Activated CD4-positive, CD25-positive, alpha-beta regulatory T cell treated with anti-CD3 and anti-CD28 coated beads, Interleukin-2, amount 50 U/mL, for 72 hours (primary cell): ENCODE measurements at regions not wholly inside any gene's neighbourhood (a gene's known extent, or its start where the extent isn't known, plus 50 kb on each side); places are given as distances from the start of the nearest gene placed in this dataset.

Experiments used
- DNase-seq: peaks from one replicate; pipeline ENCODE4 v3.0.0; 2021

DNA sequence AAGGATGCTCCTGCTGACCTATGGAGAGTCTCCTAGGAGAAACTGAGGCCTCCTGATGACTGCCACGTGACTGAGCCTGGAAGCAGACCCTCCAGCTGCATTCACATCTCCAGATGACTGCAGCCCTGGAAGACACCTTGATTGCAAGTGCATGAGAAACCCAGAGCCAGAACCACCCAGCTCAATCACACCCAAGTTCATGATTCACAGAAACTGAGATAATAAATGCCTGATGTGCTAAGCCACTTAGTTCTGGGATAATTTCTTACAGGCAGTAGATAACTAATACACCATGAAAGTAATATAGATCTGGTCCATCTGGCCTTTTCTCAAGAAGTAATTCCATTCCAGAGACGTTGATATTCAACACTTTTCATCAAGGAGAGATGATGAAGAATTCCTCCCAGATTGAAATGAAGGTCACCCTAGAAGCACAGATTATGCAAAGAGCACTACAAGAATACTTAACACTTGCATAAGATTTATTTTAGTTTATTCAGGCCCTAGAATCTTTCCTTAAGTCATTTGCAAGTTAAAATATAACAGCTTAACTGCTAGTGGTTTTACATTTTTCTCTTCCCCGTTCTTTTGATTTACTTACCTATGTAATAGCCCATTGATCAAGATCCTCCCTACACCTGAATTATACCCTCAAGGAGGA lies 208.2 kb upstream of the INHBA start:
- no peak for DNase-seq

DNA sequence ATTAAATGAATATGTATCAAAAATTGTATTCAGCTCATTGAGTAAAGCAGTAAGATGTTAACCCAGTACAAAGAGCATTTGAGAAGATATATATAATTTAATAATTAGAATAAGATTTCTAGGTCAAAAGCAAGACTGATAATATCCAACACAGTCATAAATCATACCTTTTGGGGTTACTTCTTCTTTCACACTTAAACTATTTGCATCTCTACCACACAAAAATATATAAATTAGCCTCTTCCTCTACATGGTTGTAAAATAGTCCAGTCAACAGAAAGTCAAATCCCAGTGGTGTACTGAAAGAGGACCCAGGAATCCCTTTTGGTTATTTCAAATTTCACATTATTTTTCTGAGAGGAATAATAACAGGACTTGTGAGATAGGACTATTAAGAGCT lies 204.6 kb upstream of the INHBA start:
- DNase-seq, result no peak

DNA sequence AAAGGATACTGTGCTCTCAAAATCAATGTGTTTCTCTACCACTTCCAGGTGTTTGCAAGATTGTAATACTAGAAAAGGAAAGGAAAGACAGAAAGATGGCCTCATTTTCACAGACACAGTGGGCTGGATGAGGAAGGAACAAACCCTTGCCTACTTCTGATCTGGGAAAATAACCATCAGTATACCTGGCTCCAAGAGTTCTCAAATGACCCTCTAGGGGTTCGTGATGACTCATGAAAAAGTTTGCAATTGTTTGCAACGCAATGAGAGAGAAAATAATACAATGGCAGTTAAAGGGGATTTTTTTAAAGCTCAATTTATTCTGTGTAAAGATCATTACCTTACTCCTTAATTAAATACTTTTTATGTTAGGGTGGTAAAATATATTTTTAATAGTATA lies 197.6 kb upstream of the INHBA start:
- no peak for DNase-seq

- no peak for DNase-seq
Observed at GRCh38 chr7:41899823-41900433, 197.0 kb upstream of the INHBA start.

- DNase-seq, result no peak
Observed at GRCh38 chr7:41893656-41894055, 190.8 kb upstream of the INHBA start.

- no peak for DNase-seq
Observed at GRCh38 chr7:41892356-41893100, 189.6 kb upstream of the INHBA start.

- DNase-seq, result no peak
Observed at GRCh38 chr7:41891950-41892349, 189.1 kb upstream of the INHBA start.

DNA sequence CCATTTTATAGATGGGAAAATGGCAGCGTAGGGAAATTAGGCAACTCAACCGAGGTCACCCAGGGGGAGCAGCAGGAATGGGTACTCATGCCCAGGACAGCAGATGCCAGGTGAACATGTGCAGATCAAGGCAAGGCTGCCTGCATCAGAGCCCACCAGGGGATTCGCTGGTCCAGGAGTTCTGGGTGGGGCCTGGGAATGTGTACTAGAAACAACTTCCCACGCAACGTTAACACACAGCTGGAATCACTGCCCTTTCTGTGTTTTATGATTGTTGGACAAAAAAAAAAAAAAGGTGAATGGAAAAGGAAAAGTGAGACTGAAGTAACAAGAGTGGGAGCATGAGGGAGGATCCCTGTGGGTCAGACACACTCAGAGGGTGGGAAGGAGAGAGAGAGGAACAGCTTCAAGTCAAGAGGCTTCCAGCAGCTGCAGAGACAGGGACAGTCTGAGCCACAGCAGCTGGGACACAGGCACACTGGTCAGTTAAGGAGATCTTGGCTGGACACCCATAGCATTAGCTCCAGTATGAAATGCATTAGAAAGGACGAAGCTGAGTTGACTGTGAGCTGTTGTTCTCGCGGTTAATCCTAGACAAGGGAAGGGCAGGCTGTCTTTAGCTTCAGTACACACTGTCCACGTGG lies 187.9 kb upstream of the INHBA start:
- no peak for DNase-seq

DNA sequence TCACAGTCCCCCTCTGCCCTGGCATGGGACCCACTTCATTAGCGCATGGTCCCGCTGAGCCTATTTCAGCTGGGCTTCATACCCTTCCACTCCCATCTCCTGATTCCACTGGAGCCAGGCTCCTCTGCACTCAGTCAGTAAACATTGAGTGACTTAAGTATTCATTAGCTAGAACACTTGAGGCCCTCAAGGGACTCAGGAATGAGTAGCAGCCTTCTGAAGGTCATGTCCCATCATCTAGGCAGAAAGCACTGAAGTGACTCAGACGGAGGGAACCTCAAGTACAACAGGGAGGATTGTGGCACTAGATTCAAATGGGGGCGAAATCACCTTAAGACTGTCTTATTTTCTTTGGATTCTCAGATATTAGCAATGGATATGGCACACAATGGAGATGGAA lies 186.6 kb upstream of the INHBA start:
- DNase-seq, result no peak

DNA sequence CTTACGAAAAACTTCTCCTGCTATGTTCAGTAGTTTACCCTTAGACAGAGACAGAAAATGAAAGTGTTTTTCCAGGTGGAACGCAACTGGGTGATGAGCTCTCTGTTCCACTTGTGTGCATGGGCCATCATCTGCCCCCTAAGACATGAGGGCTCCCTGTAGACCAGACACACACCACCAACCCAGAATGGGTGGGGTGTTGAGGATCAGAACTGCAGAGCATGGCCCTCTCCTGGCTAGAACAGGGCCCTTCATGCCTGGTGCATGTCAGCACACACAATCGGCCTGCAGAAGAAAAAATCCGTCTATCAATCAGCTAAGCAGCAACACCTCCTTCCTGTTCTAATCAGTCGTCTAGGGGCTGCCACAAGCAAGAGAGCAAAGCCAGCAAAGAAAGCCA lies 186.2 kb upstream of the INHBA start:
- no peak for DNase-seq

- DNase-seq, result no peak
Observed at GRCh38 chr7:41887416-41887815, 184.5 kb upstream of the INHBA start.

DNA sequence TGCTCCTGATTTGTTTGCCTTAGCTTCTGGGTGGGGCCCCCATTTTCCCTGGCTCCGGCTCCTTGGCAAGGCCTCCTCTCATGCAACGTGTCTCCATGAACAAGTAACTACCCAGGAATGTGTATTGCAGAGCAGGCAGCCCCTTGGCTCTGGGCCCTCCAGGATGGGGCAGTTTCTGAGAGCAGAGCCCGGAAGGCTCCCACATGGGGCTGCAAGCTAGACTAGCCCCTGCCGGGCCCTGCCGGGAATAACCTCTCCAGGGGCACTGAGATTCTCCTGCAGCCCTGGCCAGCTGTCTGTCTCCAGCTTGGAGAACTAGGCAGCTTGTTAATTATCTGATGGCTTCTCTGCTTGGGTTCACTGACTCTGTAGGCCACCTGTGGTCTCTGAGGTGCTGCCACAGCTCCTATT lies 184.0 kb upstream of the INHBA start:
- no peak for DNase-seq

GRCh38 chr7:41886262-41886900 lies 183.5 kb upstream of the INHBA start:
- no peak for DNase-seq

DNA sequence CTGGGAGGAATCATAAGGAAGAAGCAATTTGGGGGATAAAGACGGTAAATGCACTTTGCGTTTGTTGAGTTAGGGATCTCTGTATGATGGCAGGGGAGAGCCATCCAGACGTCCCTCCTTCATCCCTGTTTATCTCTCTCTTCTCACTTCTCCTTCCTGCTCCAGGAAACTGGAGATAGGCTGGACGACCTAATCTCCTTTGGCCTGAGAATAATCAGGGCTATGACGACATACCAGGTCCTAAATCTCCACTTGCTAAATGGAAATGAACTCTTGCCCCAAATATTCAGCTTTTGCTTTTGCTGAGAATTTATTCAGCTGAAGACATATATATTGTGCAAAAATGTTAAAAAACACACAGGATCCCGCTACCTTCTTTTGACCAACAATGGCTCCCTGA lies 182.9 kb upstream of the INHBA start:
- DNase-seq, result no peak

GRCh38 chr7:41885078-41885477 lies 182.2 kb upstream of the INHBA start:
- no peak for DNase-seq

- no peak for DNase-seq
Observed at GRCh38 chr7:41882745-41883420, 180.0 kb upstream of the INHBA start.

GRCh38 chr7:41882256-41882655 lies 179.4 kb upstream of the INHBA start:
- DNase-seq, result no peak

DNA sequence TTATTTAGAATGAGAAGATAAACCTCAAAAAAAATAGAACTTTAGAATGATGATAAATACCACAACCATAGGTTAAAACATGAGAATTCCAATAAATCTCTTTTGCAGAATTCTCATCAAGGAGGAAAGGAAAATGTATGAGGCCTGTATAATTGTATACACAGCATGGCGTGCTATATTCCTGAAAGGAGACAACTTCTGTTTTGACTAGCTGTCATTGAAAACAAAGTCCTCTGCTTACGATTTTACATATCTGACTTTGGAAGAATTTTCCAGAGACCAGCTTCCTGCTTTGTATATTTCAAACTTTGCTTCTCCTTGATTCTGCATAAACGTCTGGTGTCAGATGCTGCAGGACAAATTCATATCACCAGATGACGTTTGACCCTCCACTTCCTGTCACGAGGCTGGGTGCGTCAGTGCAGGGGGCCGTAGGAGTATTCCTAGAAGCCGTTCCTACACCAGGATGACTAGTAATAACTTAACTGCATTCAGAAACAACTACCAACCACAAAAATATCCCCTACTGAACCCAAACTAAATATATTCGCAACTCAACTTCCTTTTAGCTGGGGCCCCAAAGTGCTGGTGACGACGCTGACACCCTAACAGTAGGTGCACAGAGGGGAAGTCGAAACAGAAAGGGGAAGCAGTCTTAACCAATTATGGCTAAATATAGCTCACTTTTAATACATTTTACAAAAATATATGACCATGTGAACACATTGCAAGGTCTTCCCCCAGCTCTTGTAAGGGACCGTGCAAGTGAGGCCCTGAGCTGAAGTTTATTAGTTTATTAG lies 178.6 kb upstream of the INHBA start:
- DNase-seq, result peak; percentile 49

DNA sequence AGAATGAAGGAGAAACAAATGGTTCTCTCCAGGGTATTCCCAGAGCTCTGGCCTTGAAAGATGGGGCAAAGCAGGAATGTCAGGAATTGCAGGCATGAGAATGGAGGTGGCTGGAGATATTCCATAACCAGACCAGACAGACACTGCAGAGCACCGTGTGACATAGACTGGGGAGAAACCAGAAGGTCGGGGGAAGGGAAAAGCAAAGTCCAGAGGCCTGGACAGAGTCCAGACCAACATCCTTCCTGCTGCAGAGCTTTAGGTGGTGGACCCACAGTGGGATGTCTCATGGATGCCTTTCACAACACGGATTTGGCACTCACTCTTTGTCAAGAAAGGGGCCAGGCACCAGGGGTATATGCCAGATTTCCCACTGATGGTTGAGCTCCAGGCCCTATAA lies 177.2 kb upstream of the INHBA start:
- no peak for DNase-seq

DNA sequence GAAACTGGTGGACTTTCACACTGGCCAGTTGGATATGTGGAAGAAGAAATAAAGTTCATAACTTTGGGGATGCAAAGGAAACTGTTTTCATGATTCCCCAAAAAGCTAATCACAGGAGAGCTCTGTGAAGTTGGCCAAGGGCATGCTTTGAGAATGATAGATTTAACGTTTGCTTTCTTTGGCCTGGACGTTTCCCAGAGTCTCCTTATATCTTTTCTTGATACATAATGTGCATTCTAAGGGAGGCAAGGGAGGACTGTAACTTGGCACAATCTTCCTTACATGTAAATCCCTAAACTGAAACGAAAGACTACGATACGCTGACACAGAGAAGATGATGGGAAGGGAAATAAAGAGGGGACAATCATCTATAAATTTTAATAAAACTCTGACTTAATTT lies 176.5 kb upstream of the INHBA start:
- DNase-seq, result no peak

DNA sequence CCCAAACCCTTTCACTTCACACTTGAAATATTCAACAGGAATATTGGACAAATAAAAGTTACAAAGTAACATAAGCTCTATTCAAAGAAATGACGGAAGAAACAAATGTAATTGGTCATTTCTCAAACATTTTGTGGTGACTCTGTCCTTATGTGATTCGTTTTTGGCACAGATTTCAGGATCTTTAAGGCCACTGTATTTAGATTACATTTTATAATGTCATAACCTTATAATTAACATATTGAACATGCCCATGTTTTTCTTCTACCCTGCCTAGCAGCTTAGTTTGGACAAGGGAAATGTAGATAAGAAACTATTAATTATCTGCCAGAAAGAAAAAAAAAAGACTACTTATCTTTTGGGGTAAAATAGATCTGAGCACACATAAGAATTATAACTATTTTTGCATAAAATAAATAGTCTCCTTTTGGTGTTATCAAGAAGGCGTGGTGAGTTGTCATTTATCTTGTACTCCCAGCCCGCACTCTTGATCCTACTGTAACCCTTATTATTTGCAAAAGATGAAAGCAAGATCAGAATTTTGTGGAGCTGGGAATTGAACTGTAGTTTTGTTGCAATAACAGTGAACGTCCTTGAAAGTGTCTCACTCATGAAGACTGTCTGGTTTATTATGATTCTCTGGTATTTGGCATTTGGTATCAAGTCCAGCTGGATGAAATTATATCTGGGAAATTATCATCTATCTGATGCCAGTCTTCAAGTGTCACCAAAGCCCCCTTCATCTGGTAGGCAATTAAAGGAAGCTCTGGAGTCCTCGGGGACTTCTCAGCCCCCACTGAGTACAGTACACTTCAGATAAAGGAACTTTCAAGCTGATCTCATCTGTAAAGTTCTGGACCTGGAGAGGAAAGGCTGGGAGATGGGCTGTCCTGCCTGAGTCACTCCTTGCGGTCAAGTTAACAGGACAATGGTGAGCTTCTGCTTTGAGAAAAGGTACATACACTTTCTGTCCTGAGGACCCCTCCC lies 175.7 kb upstream of the INHBA start:
- no peak for DNase-seq
